H1 (cell line): ENCODE measurements at regions not wholly inside any gene's neighbourhood (a gene's known extent, or its start where the extent isn't known, plus 50 kb on each side); places are given as distances from the start of the nearest gene placed in this dataset.

Experiments used
- CBX5 ChIP-seq: fragments of 300-800, 300-1000 bp; sonication (generic); IDR thresholded peaks from 2 replicates; pipeline ENCODE4 v1.7.1; 2016; ENCODE audit warnings: antibody characterized with exemption, low read length, low read depth
- POLR2A ChIP-seq, 2 experiments: IDR thresholded peaks; 1 replicate in 1 of 2; 2 replicates in 1 of 2; pipeline ENCODE4 v1.6.1; 2011; ENCODE audit warnings: low read depth in 2 of 2, low read length in 2 of 2, mild to moderate bottlenecking in 2 of 2; ENCODE audit errors: control extremely low read depth in 1 of 2

DNA sequence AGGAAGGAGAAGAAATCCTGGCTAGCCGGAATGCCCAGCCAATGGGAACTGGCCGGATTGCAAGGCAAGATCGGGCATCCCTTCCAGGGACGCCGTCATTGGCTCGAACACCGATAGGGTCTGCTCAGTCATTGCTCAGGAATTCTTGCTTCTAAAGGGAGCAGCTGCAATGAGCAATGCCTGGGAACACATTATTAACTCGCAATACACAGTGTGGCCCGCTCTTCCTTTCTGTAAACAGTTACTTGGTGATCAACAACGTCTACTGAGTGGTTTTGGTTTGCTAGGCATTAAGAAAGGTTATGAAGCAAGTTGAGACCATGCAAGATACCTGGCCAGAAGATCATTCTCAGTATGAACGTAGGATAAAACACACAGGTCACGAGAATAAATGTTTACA is 165.4 kb upstream of the CITED2 start:
- TF ChIP-seq POLR2A (IDR thresholded peaks at IDR 0.05; ENCODE audit: control extremely low read depth in 1 of 2, low read depth in 2 of 2, low read length in 2 of 2): no peak
- TF ChIP-seq CBX5: no peak
